Trophoblast cell (in vitro differentiated cells and primary cell): ENCODE measurements at regions not wholly inside any gene's neighbourhood (a gene's known extent, or its start where the extent isn't known, plus 50 kb on each side); places are given as distances from the start of the nearest gene placed in this dataset.

Experiments
- DNase-seq, 2 donors: peaks; one replicate each; pipeline ENCODE4 v3.0.0-alpha.2; 2016
- H2AFZ ChIP-seq: 2 replicates; pipeline ENCODE4 v1.6.1; 2013; ENCODE audit warnings: low read length, moderate library complexity, mild to moderate bottlenecking; ENCODE audit not compliant: insufficient read depth, poor library complexity
- H2AK5ac ChIP-seq: 2 replicates; pipeline ENCODE4 v1.6.1; 2013; ENCODE audit warnings: mild to moderate bottlenecking, low read length
- H2BK120ac ChIP-seq: 2 replicates; pipeline ENCODE4 v1.6.1; 2013; ENCODE audit warnings: low read length, mild to moderate bottlenecking, moderate library complexity; ENCODE audit not compliant: insufficient read depth, poor library complexity
- H2BK12ac ChIP-seq: 2 replicates; pipeline ENCODE4 v1.6.1; 2013; ENCODE audit warnings: mild to moderate bottlenecking, low read length, moderate library complexity
- H2BK5ac ChIP-seq: 2 replicates; pipeline ENCODE4 v1.6.1; 2013; ENCODE audit warnings: low read length, low read depth, moderate library complexity, mild to moderate bottlenecking; ENCODE audit not compliant: poor library complexity
- H3K14ac ChIP-seq: 2 replicates; pipeline ENCODE4 v1.6.1; 2013; ENCODE audit warnings: mild to moderate bottlenecking, low read length
- H3K18ac ChIP-seq: 2 replicates; pipeline ENCODE4 v1.6.1; 2013; ENCODE audit warnings: mild to moderate bottlenecking, low read length
- H3K23ac ChIP-seq: 2 replicates; pipeline ENCODE4 v1.6.1; 2013; ENCODE audit warnings: low read length
- H3K27ac ChIP-seq: 2 replicates; pipeline ENCODE4 v1.5.1; 2013; ENCODE audit warnings: low read depth, mild to moderate bottlenecking, inconsistent platforms, low read length, moderate library complexity
- H3K27me3 ChIP-seq: 2 replicates; pipeline ENCODE4 v1.6.1; 2013; ENCODE audit warnings: inconsistent platforms, mild to moderate bottlenecking, low read length, moderate library complexity; ENCODE audit not compliant: insufficient read depth
- H3K36me3 ChIP-seq, 2 experiments: 1 replicate in 1 of 2; 2 replicates in 1 of 2; pipeline ENCODE4 v1.6.1; 2013; ENCODE audit warnings: low read length in 2 of 2, mild to moderate bottlenecking in 2 of 2, moderate library complexity in 1 of 2; ENCODE audit not compliant: insufficient read depth in 2 of 2, control insufficient read depth in 1 of 2
- H3K4ac ChIP-seq: 2 replicates; pipeline ENCODE4 v1.6.1; 2013; ENCODE audit warnings: low read depth, mild to moderate bottlenecking, low read length, moderate library complexity
- H3K4me1 ChIP-seq, 2 experiments: 1 replicate in 1 of 2; 2 replicates in 1 of 2; pipeline ENCODE4 v1.6.1; 2013; ENCODE audit warnings: low read length in 2 of 2, mild to moderate bottlenecking in 2 of 2, moderate library complexity in 1 of 2; ENCODE audit not compliant: insufficient read depth in 2 of 2, control insufficient read depth in 1 of 2
- H3K4me2 ChIP-seq: 2 replicates; pipeline ENCODE4 v1.6.1; 2013; ENCODE audit warnings: inconsistent platforms, mild to moderate bottlenecking, low read length, moderate library complexity
- H3K4me3 ChIP-seq: 2 replicates; pipeline ENCODE4 v1.5.1; 2013; ENCODE audit warnings: mild to moderate bottlenecking, low read depth, low read length, inconsistent platforms
- H3K79me1 ChIP-seq: one replicate; pipeline ENCODE4 v1.6.1; 2013; ENCODE audit warnings: low read length
- H3K79me2 ChIP-seq: 2 replicates; pipeline ENCODE4 v1.6.1; 2013; ENCODE audit warnings: low read length, mild to moderate bottlenecking; ENCODE audit not compliant: control insufficient read depth, insufficient read depth, poor library complexity
- H3K9ac ChIP-seq: 2 replicates; pipeline ENCODE4 v1.6.1; 2013; ENCODE audit warnings: mild to moderate bottlenecking, low read length
- H3K9me3 ChIP-seq: 2 replicates; pipeline ENCODE4 v1.6.1; 2013; ENCODE audit warnings: low read depth, mild to moderate bottlenecking, control low read depth, inconsistent platforms, low read length; ENCODE audit not compliant: insufficient read depth
- H4K12ac ChIP-seq: 2 replicates; pipeline ENCODE4 v1.6.1; 2013; ENCODE audit warnings: low read depth, mild to moderate bottlenecking, low read length, moderate library complexity
- H4K8ac ChIP-seq: 2 replicates; pipeline ENCODE4 v1.6.1; 2013; ENCODE audit warnings: low read depth, mild to moderate bottlenecking, low read length, moderate library complexity
- H4K91ac ChIP-seq: one replicate; pipeline ENCODE4 v1.6.1; 2013; ENCODE audit warnings: low read depth, mild to moderate bottlenecking, low read length, moderate library complexity
- WGBS: extraction: QIAGEN DNeasy Blood & Tissue Kit; methylation state at CpG from one replicate; pipeline ENCODE4 v1.1.7; 2013; ENCODE audit warnings: missing lambda C conversion rate; ENCODE audit not compliant: insufficient read length, insufficient coverage; ENCODE audit errors: extremely low coverage; 5-methylcytosine and 5-hydroxymethylcytosine counted together

DNA sequence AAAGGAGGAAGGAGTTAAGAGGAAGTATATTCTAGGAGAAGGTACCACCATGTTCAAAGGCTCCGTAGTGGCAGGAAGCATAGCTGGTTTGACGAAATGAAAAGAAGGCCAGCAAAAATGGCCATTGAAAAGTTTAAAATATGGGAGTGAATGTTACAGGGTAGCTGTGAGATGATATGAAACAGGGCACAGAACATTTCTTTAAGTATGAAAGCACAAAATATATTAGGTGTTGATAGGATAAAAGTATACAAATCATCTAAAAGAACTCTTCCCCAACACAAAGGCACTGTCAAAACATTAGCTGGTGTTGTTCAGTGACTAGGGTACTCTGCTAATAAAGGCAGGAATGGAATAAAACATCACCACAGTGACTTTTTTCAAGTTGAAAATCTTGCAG, 216.2 kb downstream of the LRRN1 start:
- H3K27me3 ChIP-seq: no peaks in the 10 kb centered on the region
- no peak overlapping the region for H4K91ac ChIP-seq
- H3K79me2 ChIP-seq: no peaks in the 10 kb centered on the region
- no peak overlapping the region for H2BK5ac ChIP-seq
- H3K4me3 ChIP-seq: no peak overlapping the region
- H3K14ac ChIP-seq: no peak overlapping the region
- H3K23ac ChIP-seq: no peak overlapping the region
- DNase-seq: no peak
- H3K9ac ChIP-seq: no peak overlapping the region
- no peak overlapping the region for H3K4me2 ChIP-seq
- no peak overlapping the region for H2BK120ac ChIP-seq
- H3K36me3 ChIP-seq: no peaks in the 10 kb centered on the region
- no peak overlapping the region for H3K18ac ChIP-seq
- no peaks in the 10 kb centered on the region for H3K4me1 ChIP-seq
- peaks cover 2% of the 10 kb centered on the region for H3K9me3 ChIP-seq
- no peak overlapping the region for H2AFZ ChIP-seq
- H4K12ac ChIP-seq: no peak overlapping the region
- H3K79me1 ChIP-seq: no peaks in the 10 kb centered on the region
- H2BK12ac ChIP-seq: no peak overlapping the region
- no peak overlapping the region for H3K4ac ChIP-seq
- no peak overlapping the region for H2AK5ac ChIP-seq
- no CpG with 5 or more reads among the region's 2 CpGs for WGBS
- no peak overlapping the region for H4K8ac ChIP-seq
- no peak overlapping the region for H3K27ac ChIP-seq

DNA sequence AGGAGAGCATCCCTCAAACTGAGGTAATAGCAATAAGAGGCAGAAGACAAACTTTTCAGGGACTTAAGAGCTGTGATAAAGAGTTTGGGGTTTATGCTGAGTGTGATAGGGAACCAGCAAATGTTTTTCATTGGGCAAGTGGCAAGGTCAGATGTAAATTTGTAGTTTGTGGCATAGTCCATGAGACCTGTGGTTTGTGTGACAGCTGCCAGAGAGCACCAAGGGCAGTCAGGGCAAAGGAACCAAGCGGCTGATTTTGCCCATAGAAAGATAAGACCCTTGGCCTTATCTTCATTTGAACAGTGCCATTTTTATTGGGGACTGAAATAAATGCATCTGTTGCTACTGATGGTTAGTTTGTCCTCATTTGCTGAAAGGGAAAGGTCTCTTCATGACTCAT, 220.3 kb downstream of the LRRN1 start:
- Histone ChIP-seq H2BK12ac (no peak overlapping the region), H2AK5ac (no peak overlapping the region), H3K4me3 (no peak overlapping the region), H3K4ac (no peak overlapping the region), H3K79me1 (no peaks in the 10 kb centered on the region), H3K27ac (no peak overlapping the region), H3K18ac (no peak overlapping the region), H3K27me3 (no peaks in the 10 kb centered on the region), H4K91ac (no peak overlapping the region), H2BK5ac (no peak overlapping the region), H3K36me3 (no peaks in the 10 kb centered on the region), H3K23ac (no peak overlapping the region), H2BK120ac (no peak overlapping the region), H3K4me2 (no peak overlapping the region), H2AFZ (no peak overlapping the region), H4K12ac (no peak overlapping the region), H3K9ac (no peak overlapping the region), H3K9me3 (no peaks in the 10 kb centered on the region), H3K14ac (no peak overlapping the region), H3K4me1 (no peaks in the 10 kb centered on the region), H4K8ac (no peak overlapping the region), H3K79me2 (no peaks in the 10 kb centered on the region)
- DNase-seq: no peak
- WGBS: no CpG with 5 or more reads among the region's 1 CpG

DNA sequence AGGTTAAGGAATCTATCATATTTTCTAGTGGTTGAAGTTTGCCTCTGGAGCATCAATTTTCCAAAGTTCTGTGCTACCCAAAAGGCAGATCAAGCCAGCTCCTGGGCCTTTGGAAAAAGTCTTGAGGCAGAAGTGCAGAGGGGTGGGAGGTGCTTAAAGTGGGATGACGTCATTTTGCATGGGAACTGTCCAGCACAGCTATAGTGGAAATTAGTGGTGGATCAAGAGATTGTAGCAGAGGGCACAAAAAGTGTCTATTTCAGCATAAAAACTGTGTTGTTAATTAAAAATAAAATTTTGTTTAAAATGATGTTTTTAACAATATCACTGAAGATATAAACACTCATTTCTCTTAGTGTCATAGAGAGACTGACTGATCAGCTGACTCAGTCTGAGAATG, 221.9 kb downstream of the LRRN1 start:
- Histone ChIP-seq H3K4me2 (no peak overlapping the region), H2BK120ac (no peak overlapping the region), H3K79me2 (no peaks in the 10 kb centered on the region), H3K4ac (no peak overlapping the region), H3K4me1 (no peaks in the 10 kb centered on the region), H3K9ac (no peak overlapping the region), H3K79me1 (no peaks in the 10 kb centered on the region), H4K8ac (no peak overlapping the region), H3K36me3 (no peaks in the 10 kb centered on the region), H3K18ac (no peak overlapping the region), H3K4me3 (no peak overlapping the region), H3K27ac (no peak overlapping the region), H3K9me3 (no peaks in the 10 kb centered on the region), H3K23ac (no peak overlapping the region), H2BK12ac (no peak overlapping the region), H3K14ac (no peak overlapping the region), H3K27me3 (no peaks in the 10 kb centered on the region), H4K12ac (no peak overlapping the region), H4K91ac (no peak overlapping the region), H2AFZ (no peak overlapping the region), H2AK5ac (no peak overlapping the region), H2BK5ac (no peak overlapping the region)
- no CpG with 5 or more reads among the region's 1 CpG for WGBS
- DNase-seq: no peak

GRCh38 chr3:4029135-4029534, 229.9 kb downstream of the LRRN1 start:
- H4K8ac ChIP-seq: no peak overlapping the region
- no peak overlapping the region for H3K18ac ChIP-seq
- no peak overlapping the region for H2AFZ ChIP-seq
- H3K27me3 ChIP-seq: no peaks in the 10 kb centered on the region
- H3K4me1 ChIP-seq: no peaks in the 10 kb centered on the region
- DNase-seq: no peak
- no peak overlapping the region for H4K12ac ChIP-seq
- H2BK5ac ChIP-seq: no peak overlapping the region
- H3K4ac ChIP-seq: no peak overlapping the region
- H2BK120ac ChIP-seq: no peak overlapping the region
- no peaks in the 10 kb centered on the region for H3K79me1 ChIP-seq
- H3K27ac ChIP-seq: no peak overlapping the region
- no peak overlapping the region for H2AK5ac ChIP-seq
- H3K9ac ChIP-seq: no peak overlapping the region
- no peak overlapping the region for H4K91ac ChIP-seq
- H3K36me3 ChIP-seq: no peaks in the 10 kb centered on the region
- H3K14ac ChIP-seq: no peak overlapping the region
- no peaks in the 10 kb centered on the region for H3K79me2 ChIP-seq
- H3K23ac ChIP-seq: no peak overlapping the region
- no peak overlapping the region for H2BK12ac ChIP-seq
- H3K9me3 ChIP-seq: no peaks in the 10 kb centered on the region
- no CpG with 5 or more reads among the region's 7 CpGs for WGBS
- no peak overlapping the region for H3K4me2 ChIP-seq
- H3K4me3 ChIP-seq: no peak overlapping the region
